GM12892 (cell line): ENCODE measurements at regions not wholly inside any gene's neighbourhood (a gene's known extent, or its start where the extent isn't known, plus 50 kb on each side); places are given as distances from the start of the nearest gene placed in this dataset.

Source experiments
- POLR2A ChIP-seq: IDR thresholded peaks from 2 replicates; pipeline ENCODE4 v1.6.1; 2011; ENCODE audit warnings: low read depth, low read length, control low read depth
- POLR2AphosphoS5 ChIP-seq: IDR thresholded peaks from 2 replicates; pipeline ENCODE4 v1.6.1; 2011; ENCODE audit warnings: low read depth, low read length, control low read depth

DNA sequence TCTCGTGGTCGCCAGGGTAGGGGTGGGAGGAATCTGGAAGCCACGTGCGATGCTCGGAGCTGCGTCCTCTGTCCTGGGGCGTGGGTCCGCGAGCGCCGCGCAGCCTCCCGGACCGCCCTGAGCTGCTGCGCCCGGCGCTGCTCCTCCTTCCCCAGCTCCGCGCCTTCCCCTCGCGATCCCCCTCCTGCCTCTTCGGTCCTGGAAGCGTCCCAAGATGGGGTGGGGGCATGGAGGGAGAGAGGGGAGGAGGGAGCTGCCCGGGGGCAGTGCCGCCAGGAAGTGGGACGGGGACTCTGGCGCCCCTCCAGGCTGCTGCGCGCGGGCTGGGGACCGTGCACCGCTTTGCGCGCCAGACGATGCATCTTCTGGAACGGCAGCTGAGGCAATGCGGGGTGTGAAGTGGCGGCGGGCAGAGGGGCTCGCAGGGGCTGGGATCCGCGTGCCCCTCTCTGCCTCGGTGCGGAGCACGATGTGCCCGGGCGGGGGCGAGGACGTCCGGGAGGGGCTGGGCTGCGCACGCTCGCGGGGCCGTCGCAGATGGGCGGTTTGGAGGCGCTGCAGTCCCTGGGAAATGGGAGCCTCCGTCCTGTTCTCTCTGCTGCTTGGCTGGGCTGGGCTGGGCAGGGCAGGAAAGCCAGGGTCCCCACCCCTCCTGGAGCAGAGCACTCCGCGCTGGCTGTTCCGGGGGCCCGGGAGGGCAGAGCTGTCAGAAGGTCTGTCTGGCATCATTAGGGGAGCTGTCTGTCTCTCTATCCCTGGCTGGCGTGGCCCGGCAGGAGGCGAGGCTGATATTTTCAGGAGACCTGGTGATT, 388.0 kb downstream of the SEC14L1 start:
- no peak for TF ChIP-seq POLR2A
- no peak for TF ChIP-seq POLR2AphosphoS5
